A204.1 (cell line): ENCODE measurements at regions not wholly inside any gene's neighbourhood (a gene's known extent, or its start where the extent isn't known, plus 50 kb on each side); places are given as distances from the start of the nearest gene placed in this dataset.
"Not testable (repeated sequence)": the region's sequence is repeated elsewhere in the genome, so short reads cannot be mapped to it uniquely, and the experiment has no call there.

Experiments used
- FAIRE-seq: peaks from 2 replicates; lab custom pipeline; 2012; peaks lifted over from hg19 to GRCh38; lab: Jason Lieb, UNC

DNA sequence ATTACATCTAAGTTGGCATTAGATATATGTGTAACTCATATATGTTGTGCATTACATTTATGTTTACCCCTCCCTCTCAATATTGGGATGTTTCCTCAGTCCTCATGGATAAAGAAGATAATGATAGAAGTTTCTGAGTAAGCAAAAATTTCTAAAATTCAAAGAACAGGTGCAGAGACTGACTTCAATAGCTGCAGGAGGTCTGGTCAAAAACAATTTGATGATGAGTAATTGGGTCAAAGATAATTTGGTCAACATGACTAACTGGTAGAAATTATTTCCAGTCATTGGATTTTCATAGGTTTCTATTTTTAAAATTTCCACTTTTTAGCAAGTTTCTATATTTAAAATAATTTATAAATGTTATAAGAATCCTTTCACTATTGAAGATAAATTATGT, 1130.9 kb upstream of the SLC39A10 start:
- FAIRE-seq, result peak; percentile 3

DNA sequence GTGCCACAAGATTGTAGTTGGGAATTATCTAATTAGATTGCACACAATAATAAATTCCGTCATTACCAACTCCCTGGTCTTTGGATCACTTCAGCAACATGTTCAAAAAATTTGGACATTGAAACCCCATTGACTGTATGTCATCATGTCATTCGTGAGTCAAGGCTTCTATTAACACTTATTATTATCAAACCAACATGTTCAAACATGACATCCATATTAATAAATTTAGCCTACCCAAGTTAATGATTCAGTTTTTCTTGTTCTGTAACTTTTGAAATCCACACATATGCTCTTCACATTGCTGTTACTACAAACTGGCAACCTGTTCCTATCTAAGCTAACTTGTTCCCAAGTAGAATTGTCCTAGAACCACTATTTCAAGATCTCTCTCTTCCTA, 1142.7 kb upstream of the SLC39A10 start:
- no peak for FAIRE-seq

DNA sequence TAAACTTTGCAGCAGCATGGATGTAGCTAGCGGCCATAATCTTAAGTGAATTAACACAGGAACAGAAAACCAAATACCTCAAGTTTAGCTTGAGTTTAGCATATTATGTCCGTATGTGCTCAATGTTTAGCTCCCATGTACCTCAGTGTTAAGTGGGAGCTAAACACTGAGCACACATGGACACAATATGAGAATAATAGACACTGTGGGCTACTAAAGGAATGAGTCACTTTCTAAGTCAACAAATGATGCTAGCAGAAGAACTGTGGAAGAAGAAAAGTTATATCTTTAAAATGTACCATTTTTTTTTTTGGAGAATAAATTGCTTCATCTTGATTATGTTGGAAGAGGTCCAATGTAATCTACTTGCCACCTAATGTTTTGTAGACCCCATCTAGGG, 1146.0 kb upstream of the SLC39A10 start:
- FAIRE-seq, result not testable (repeated sequence)

GRCh38 chr2:194504876-194505275, 1152.2 kb upstream of the SLC39A10 start:
- FAIRE-seq, result not testable (repeated sequence)

DNA sequence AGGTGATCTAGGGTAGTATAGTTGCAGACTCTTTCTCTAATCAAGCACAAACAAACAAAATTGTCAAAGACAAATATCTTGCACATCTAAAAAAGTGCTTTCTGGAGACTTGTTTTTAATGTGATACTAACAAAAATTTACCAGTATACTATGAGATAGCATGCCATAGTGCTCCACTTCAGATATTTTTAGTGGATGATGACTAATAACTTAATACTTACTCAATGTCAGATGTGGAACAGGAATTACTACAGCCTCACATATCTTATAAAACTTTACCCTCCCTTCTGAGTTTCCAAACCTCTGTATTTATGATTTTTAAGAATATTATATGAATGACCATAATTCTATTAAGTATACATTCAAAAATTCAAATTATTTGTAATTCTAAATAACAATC, 1162.0 kb upstream of the SLC39A10 start:
- peak; percentile 48 for FAIRE-seq

- no peak for FAIRE-seq
These were observed 1162.6 kb upstream of the SLC39A10 start for GRCh38 chr2:194494401-194494800.

GRCh38 chr2:194491409-194492115, 1165.5 kb upstream of the SLC39A10 start:
- no peak for FAIRE-seq

DNA sequence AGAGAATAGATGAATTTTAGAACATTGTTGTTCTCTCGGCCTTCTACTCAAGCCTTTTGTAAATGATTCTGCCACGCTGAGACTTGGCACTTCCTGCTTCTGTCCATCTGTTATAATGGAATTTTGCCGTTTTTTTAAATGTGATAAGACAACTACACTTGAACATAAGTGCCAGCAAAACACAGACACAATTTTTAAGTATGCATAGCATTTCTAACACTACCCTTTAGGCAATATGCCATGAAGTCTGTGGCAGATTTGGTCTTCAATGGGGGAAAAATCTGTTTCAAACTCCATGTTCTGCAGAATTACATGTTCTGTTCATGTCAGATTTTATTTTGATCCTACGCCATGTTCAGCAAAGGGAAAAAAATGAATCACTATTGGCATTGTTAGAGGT, 1170.7 kb upstream of the SLC39A10 start:
- no peak for FAIRE-seq

DNA sequence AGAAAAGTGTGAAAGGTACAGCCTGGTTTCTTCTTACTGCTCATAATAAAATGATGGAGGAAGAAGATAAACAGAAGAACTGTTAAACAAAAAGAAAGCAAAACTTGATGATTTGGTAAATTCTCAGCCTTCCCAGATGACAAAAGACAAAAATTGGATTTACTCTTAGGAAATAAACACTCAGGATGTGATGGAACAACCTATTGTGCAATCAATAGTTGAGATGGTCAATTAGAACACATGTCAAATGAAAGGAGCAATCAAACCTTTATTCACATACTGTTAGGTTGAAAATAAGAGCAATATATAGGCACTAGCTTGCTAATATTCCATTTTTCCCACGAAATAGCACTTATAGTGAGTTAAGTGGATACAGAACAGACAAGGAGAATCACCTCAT, 1174.0 kb upstream of the SLC39A10 start:
- FAIRE-seq, result no peak

DNA sequence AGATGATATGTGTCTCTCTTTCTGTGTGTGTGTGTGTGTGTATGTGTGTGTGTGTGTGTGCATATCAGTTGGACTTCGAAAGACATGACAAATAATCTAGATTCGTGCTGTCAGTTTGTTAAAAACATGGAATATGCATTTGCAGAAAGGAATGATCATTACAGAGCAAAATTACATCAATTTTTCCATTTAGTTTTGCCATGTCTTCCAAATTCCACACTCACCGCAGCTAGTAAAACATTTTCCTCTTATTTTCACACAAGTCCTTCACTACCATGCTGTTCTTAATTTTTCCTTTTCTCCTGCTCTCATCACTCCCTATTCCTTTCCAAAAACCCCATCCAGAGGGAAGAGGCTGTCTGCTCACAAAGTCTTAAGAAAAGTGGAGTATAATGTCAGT, 1191.4 kb upstream of the SLC39A10 start:
- no peak for FAIRE-seq

GRCh38 chr2:194464964-194465638, 1191.9 kb upstream of the SLC39A10 start:
- FAIRE-seq, result no peak

DNA sequence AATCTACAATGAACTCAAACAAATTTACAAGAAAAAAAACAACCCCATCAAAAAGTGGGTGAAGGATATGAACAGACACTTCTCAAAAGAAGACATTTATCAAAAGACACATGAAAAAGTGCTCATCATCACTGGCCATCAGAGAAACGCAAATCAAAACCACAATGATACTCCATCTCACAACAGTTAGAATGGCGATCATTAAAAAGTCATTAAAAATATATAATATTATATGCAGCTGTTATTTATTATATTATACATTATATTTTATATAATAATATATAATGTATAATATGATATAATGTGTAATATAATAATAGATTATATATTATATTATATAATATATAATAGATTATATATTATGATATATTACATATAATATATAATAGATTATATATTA, 1194.1 kb upstream of the SLC39A10 start:
- FAIRE-seq, result not testable (repeated sequence)

DNA sequence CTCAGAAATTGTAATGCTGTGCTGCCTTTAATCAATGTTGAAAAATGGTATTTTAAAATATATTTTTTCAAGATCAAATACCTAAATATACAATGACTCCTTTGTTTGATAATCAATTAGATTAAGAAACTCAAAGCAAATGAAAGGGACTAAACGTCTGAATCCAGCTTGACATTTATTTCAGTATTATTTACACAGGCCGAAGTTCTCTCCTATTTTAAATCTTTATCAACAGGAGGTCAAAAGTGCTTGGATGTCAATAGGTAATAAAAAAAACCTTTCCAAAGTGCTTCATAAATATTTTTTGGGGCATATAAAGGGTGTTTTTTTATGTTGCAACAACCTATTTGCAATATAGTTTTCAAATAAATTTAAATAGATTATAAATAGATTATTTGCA, 1201.7 kb upstream of the SLC39A10 start:
- no peak for FAIRE-seq

- FAIRE-seq, result no peak
These were observed 1204.5 kb upstream of the SLC39A10 start for GRCh38 chr2:194452504-194452903.

DNA sequence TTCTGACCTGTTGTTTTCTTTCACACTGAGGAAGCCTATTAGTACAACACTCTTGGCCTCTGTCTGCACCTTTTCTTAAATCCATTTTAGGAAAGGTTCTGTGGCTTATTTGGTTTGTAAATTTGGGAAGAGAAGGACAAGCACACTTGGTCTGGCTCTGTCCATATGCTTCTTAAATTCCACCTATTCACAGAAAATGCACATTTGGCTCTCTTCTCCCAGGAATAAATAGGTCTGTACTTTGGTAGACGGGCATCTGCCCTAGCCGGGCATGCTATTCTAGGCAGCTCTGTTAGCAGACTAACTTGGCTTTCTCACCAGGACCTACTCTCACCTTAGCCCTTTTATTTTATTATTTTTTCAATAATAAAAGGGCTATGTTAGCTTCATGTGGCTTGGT, 1211.8 kb upstream of the SLC39A10 start:
- FAIRE-seq, result no peak

DNA sequence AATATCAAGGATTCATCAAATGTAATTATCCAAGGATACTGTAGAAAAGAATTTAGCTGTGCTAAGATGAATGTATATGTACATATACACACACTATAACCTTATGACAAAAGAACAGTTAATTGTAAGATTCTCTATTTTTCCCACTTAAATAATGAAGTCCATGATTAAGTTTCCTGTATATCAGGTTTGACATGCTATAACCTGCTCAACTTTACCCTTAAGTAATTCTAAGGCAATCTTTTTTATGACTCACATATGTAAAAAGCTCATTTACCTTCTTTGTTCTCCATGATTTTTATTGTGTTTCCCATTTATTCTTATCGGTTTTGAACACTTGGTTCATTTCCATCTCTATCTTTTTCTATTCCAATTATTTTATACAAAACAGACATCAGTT, 1213.1 kb upstream of the SLC39A10 start:
- FAIRE-seq, result no peak

DNA sequence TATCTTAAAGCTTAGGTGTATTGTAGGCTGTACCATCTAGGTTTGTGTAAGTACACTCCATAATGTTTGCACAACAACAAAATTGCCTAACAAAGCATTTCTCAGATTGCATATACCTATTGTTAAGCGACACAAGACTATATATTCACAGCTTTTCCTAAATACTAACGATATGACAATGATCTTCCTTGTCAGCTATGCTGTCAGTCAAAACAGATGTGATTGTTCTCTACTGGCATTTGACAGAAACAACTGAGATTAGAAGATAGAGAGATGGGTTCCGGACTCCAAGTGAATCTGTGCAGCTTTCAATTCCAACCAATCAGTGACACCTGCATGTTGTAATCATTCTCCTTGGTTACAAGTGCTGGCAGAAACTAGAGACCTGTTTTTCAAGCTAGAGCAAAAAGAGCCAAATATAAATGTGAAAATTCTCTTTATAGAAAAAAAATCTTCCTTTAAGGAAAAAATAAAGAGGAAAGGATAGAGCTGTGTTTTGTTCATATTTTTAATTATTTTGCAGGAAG, 1232.3 kb upstream of the SLC39A10 start:
- FAIRE-seq, result no peak

GRCh38 chr2:194411221-194411620, 1245.8 kb upstream of the SLC39A10 start:
- no peak for FAIRE-seq

DNA sequence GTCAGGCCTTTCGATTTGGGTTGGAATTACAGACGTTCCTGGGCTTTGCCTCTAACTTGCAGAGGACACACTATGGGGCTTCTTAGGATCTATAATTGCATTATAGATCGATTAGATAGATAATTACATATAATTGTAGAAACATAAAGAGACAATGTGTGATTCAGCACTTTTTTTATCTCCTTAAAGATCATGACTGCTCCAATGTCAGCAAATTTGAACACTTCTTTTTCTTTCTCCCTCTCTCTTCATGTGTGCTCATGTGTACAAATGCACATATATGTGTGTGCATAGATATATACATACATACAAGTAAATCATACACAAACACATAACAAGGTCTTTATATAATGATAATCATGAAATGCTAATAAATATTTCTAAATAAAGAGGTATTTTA, 1261.2 kb upstream of the SLC39A10 start:
- no peak for FAIRE-seq

- no peak for FAIRE-seq
These were observed 1271.7 kb upstream of the SLC39A10 start for GRCh38 chr2:194385376-194385775.

GRCh38 chr2:194383401-194383800, 1273.6 kb upstream of the SLC39A10 start:
- no peak for FAIRE-seq

DNA sequence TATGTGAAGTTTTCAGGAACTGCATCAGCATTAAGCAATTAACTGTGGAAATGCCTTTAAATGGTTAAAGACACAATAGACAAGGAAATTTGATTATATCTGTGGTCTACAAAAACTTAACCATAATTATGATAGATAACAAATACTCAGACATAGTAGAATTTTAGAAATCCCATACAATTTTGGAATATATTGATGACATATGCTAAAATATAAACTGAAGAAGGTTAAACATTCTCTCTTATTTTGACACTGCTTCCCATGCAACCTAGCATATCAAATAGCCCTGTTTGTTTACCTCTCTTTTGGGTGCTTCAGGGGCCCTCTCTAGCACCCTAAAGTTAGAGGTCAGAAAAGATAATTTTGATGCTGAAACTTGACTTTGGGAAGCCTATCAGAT, 1274.8 kb upstream of the SLC39A10 start:
- no peak for FAIRE-seq

GRCh38 chr2:194380011-194380410, 1277.0 kb upstream of the SLC39A10 start:
- no peak for FAIRE-seq

DNA sequence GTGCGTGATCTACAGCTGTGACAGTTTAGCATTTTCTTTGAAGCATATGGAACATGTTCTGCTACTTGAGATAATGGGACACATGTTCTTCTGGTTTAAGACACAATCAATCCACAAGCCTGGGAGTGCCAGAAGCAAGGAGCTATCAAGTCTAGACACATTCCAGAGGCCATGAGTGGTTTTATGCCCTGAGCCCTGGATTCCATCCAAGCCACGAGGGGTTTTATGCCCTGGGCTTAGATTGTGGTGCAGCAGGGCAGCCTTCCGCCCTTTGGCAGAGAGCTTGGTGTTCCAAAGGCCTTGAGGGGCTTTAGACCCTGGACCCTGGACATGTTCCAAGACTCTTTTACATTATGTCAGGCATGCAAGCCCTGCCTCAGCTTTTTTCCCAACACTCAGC, 1289.6 kb upstream of the SLC39A10 start:
- not testable (repeated sequence) for FAIRE-seq
